Gastroesophageal sphincter (tissue), 2 donors: ENCODE measurements at regions not wholly inside any gene's neighbourhood (a gene's known extent, or its start where the extent isn't known, plus 50 kb on each side); places are given as distances from the start of the nearest gene placed in this dataset.

Experiments
- EP300 ChIP-seq: sonication (generic); formaldehyde crosslinking; IDR thresholded peaks from one replicate; pipeline ENCODE4 v1.6.1; 2017; ENCODE audit warnings: antibody characterized with exemption, mild to moderate bottlenecking
- POLR2A ChIP-seq, 2 donors: fragments of 450-650 bp; IDR thresholded peaks; one replicate each; pipeline ENCODE4 v1.6.1; 2017; ENCODE audit warnings: antibody characterized with exemption in 2 of 2, mild to moderate bottlenecking in 2 of 2, moderate library complexity in 1 of 2

- TF ChIP-seq EP300 = no peak
- no peak for TF ChIP-seq POLR2A (IDR thresholded peaks at IDR 0.05)
These were observed 257.8 kb upstream of the GALNT5 start for GRCh38 chr2:156999661-157000060.
